Heart right ventricle (tissue), 16 donors: ENCODE measurements at regions not wholly inside any gene's neighbourhood (a gene's known extent, or its start where the extent isn't known, plus 50 kb on each side); places are given as distances from the start of the nearest gene placed in this dataset.

Experiments used
- ATAC-seq, 8 donors: fragments of 200-7000 bp; cut with Tn5 transposase; one replicate each; pipeline ENCODE4 v1.9.1; 2020; ENCODE audit warnings: mild to moderate bottlenecking in 8 of 8, moderate library complexity in 8 of 8, moderate number of reproducible peaks in 1 of 8
- DNase-seq, 2 donors: peaks; one replicate each; pipeline ENCODE4 v3.0.0-alpha.2; 2020
- H3K27ac ChIP-seq, 10 donors: fragments of 200-600 bp; sonication (generic) in 2 of 10; one replicate each; pipeline versions ENCODE4 v1.5.0 to v1.8.0; 2020 to 2022; ENCODE audit warnings: mild to moderate bottlenecking in 3 of 10
- H3K27me3 ChIP-seq, 7 donors: fragments of 200-600 bp; one replicate each; pipeline ENCODE4 v1.8.0; 2021 to 2022; ENCODE audit warnings: mild to moderate bottlenecking in 2 of 7
- H3K36me3 ChIP-seq, 9 donors: fragments of 200-600 bp; sonication (generic) in 1 of 9; one replicate each; pipeline versions ENCODE4 v1.5.0 to v1.8.0; 2020 to 2022; ENCODE audit warnings: mild to moderate bottlenecking in 2 of 9
- H3K4me1 ChIP-seq, 9 donors: fragments of 200-600 bp; sonication (generic) in 1 of 9; one replicate each; pipeline versions ENCODE4 v1.5.0 to v1.8.0; 2020 to 2022; ENCODE audit warnings: mild to moderate bottlenecking in 4 of 9
- H3K4me3 ChIP-seq, 10 donors: fragments of 200-600 bp; sonication (generic) in 2 of 10; one replicate each; pipeline versions ENCODE4 v1.5.0 to v1.8.0; 2020 to 2022; ENCODE audit warnings: mild to moderate bottlenecking in 7 of 10, moderate library complexity in 2 of 10
- H3K9me3 ChIP-seq, 11 donors: fragments of 200-600 bp in 10 of 11; sonication (generic) in 2 of 11; one replicate each; pipeline versions ENCODE4 v1.5.0 to v1.8.0; 2013 to 2022; ENCODE audit warnings: mild to moderate bottlenecking in 2 of 11, control low read depth in 1 of 11, moderate library complexity in 1 of 11
- WGBS, 2 donors: extraction: QIAGEN DNeasy Blood & Tissue Kit; methylation state at CpG; one replicate each; pipeline ENCODE4 v1.1.7; 2013; ENCODE audit warnings: inconsistent platforms in 1 of 2; 5-methylcytosine and 5-hydroxymethylcytosine counted together
- intact Hi-C, 10 donors: fragments of 100-400 bp; cut with DNase I; formaldehyde crosslinking; loops; one replicate each; pipeline versions ENCODE4 v1.11.1 to v1.14.2; 2022
- TF ChIP-seq, protein P1 (sequence below), 9 donors: fragments of 200-600 bp; sonication (generic) in 2 of 9; IDR thresholded peaks; one replicate each; pipeline versions ENCODE4 v1.5.0 to v1.8.0; 2021 to 2022; ENCODE audit warnings: antibody characterized with exemption in 9 of 9, mild to moderate bottlenecking in 5 of 9, moderate library complexity in 1 of 9
- donor health status: Arrhythmogenic right ventricular cardiomyopathy.
- donor health status: ischemic (EF 13 %, LVEDD 7.1; RV severe dilation, severe dysfunction).
- donor health status: healthy with polysubstance abuse.
- donor health status: DM: no; HTN: yes; CAD: no.
- donor health status: DM: no; HTN: no; CAD: no.
- donor health status: ischemic (EF 25% LVEDD 6.9; RV normal size, moderate dysfunction).
- donor health status: ischemic (EF 25% LVEDD 5.7; RV mildly dilated, moderate dysfunction).
- donor health status: healthy.
- donor health status: DM: yes; HTN: yes; CAD: no.
- donor health status: Ischemic cardiomyopathy.
- donor health status: ischemic (EF 35%, LVEDD 5.7; RV mildly dilated, moderate dysfunction).
- donor health status: nonischemic (EF 11% LVEDD 7.7; RV severe dilation, severe dysfunction).
- donor health status: DM: yes; HTN: yes; CAD: no.
- donor health status: PGD.
- donor health status: ischemic (EF 29% LVEDD 5.4; RV normal size, mild dysfunction).
- donor health status: nonischemic (EF 23%, LVEDD 6.1; RV moderate dilation, normal function).

DNA sequence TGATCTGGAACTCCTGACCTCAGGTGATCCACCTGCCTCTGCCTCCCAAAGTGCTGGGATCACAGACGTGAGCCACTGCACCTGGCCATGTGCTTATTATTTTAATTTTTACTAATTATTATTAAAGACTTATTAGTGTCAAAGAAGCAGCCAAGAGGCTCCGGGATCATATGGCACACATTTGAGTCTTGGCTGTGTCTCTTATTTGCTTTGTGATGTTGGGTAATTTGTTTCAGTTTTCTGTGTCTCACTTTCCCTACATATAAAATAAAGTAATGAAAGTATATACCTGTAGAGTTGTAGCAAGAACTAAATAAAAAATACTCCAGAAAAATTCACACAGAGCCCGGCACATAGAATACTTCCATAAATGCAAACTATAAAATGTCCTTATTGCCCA lies 238.0 kb upstream of the TBL1XR1 start:
- Histone ChIP-seq H3K27ac (no peak overlapping the region), H3K9me3 (no peaks in the 10 kb centered on the region), H3K27me3 (no peaks in the 10 kb centered on the region), H3K4me1 (peaks cover 0 to 13% (median 0%) of the 10 kb centered on the region in 9 donors), H3K4me3 (no peak overlapping the region), H3K36me3 (no peaks in the 10 kb centered on the region)
- TF ChIP-seq, protein P1, sequence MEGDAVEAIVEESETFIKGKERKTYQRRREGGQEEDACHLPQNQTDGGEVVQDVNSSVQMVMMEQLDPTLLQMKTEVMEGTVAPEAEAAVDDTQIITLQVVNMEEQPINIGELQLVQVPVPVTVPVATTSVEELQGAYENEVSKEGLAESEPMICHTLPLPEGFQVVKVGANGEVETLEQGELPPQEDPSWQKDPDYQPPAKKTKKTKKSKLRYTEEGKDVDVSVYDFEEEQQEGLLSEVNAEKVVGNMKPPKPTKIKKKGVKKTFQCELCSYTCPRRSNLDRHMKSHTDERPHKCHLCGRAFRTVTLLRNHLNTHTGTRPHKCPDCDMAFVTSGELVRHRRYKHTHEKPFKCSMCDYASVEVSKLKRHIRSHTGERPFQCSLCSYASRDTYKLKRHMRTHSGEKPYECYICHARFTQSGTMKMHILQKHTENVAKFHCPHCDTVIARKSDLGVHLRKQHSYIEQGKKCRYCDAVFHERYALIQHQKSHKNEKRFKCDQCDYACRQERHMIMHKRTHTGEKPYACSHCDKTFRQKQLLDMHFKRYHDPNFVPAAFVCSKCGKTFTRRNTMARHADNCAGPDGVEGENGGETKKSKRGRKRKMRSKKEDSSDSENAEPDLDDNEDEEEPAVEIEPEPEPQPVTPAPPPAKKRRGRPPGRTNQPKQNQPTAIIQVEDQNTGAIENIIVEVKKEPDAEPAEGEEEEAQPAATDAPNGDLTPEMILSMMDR (IDR thresholded peaks at IDR 0.05): no peak
- 91 to 95% methylated on average over 3 of the region's 3 CpGs for WGBS, 2 donors
- no peak for DNase-seq
- intact Hi-C loops: no loop called here
- no peak for ATAC-seq

DNA sequence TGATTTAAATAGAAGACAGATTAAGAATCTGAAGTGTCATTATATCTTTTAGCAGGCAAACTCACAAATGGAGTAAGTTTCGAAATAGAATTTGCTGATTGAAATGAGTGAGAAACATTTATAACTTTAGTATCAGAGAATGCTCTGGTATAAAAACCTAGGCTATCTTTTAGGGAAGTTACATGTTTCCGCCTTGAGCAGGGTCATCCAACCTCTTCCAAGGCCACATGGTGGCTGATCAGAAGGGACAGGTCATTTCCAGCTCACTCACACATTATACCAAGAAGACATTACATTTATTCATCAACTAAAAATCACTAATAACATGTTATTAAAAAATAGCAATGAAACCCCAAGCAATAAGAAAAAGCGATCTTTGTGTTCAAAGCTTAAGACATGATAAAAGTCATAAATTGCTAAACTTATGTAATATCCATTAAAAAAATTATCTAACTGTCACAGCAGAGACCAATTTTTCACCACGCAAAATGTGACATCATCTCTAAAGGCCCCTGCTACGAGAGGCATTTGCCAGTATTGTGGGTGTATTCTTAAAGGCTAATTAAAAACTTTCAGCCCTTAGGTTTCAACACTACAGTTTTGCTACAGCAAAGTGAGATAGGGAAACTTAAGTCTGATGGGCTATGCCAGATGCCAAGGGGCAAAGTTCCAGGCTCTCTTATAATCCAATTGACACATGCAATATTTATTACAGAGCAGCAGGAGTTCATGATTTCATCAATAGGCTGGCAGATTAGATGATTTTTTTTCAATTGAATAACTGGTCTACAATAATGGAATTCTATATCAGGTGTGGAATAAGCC lies 240.4 kb upstream of the TBL1XR1 start:
- intact Hi-C loops: no loop called here

DNA sequence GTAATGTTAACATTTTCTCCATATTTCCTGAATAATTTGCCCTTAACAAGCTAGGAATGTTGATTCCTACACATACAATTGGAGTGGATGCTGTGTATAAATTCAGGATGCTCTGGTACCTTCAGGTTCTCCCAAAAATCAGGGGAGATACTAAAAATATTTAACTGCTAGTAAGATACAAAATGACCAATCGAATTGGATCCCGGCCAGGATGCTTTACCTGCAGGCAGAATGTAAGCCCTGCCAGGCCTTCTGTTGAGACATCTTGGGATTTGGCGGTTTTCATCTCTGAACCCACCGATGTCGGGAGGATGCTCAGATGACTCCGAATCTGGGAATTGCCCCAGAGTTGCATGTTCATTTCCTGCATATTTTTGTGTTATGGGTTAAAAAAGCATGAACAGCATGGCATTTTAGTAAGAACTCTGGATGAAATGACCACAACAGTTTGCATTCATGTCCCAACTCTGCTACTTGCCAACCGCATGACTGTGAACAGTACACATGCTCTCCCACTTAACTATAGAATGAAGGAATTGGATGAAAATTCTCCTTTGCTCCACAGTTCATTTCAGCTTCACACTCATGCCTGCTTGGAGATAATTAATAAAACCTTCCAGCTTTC lies 241.4 kb upstream of the TBL1XR1 start:
- 95 to 96% methylated on average over 7 of the region's 7 CpGs for WGBS, 2 donors
- Histone ChIP-seq H3K4me3 (no peak overlapping the region), H3K36me3 (no peaks in the 10 kb centered on the region), H3K9me3 (no peaks in the 10 kb centered on the region), H3K27ac (no peak overlapping the region), H3K27me3 (no peaks in the 10 kb centered on the region), H3K4me1 (peaks cover 0 to 21% (median 6%) of the 10 kb centered on the region in 9 donors)
- TF ChIP-seq, protein P1 (IDR thresholded peaks at IDR 0.05): no peak
- intact Hi-C loops: no loop called here
- no peak for ATAC-seq
- DNase-seq: no peak

More for the DNA sequence above, 240.4 kb upstream of the TBL1XR1 start:
- Histone ChIP-seq H3K36me3 (no peaks in the 10 kb centered on the region), H3K4me1 (peaks cover 0 to 12% (median 0%) of the 10 kb centered on the region in 9 donors), H3K27me3 (no peaks in the 10 kb centered on the region), H3K9me3 (no peaks in the 10 kb centered on the region), H3K27ac (no peak overlapping the region), H3K4me3 (no peak overlapping the region)
- TF ChIP-seq, protein P1 (IDR thresholded peaks at IDR 0.05): no peak
- 77 to 91% methylated on average over 5 of the region's 5 CpGs for WGBS, 2 donors
- ATAC-seq (peak in 1 of 8 donors; percentile 31), DNase-seq (no peak)

DNA sequence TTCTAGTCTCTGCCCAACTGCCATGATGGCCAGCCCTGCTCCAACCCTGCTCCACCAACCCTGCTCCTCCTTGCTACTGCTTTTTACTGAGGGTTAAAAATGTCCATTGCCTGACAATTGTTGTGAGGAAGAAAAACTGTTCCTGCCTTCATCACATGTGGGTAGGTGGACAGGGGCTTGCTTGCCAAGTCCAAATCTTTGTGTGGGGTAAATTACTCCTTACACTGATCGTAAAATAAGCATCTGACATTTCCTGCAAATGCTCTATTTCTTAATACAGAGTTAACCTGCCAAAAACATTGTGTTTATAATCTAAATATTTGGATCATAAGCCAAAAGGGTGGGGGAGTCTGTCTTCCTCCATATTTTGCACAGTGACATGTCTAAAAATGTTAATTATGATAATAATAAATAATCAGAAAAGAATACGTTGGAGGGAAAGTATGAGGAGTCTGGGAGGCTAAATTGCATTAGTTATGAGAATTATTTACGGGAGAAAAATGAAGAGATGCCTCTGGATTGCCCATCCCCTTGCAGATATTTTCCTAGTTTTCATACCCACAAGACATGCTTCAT lies 242.5 kb upstream of the TBL1XR1 start:
- H3K4me1 ChIP-seq: peaks cover 0 to 21% (median 6%) of the 10 kb centered on the region in 9 donors
- TF ChIP-seq, protein P1 (IDR thresholded peaks at IDR 0.05): no peak
- no peak overlapping the region for H3K27ac ChIP-seq
- no peak for DNase-seq
- ATAC-seq: no peak
- H3K9me3 ChIP-seq: no peaks in the 10 kb centered on the region
- intact Hi-C loops: loop anchor here in 1 of 10 donors (10.0 kb wide), 1 partner anchor 75 kb away; no protein-coding TSS in a partner anchor
- no peak overlapping the region for H3K4me3 ChIP-seq
- no peaks in the 10 kb centered on the region for H3K36me3 ChIP-seq
- no peaks in the 10 kb centered on the region for H3K27me3 ChIP-seq
- WGBS, 2 donors: 72 to 76% methylated on average over 3 of the region's 3 CpGs
